ENCODE measurements at regions not wholly inside any gene's neighbourhood (a gene's known extent, or its start where the extent isn't known, plus 50 kb on each side); places are given as distances from the start of the nearest gene placed in this dataset.

DNA sequence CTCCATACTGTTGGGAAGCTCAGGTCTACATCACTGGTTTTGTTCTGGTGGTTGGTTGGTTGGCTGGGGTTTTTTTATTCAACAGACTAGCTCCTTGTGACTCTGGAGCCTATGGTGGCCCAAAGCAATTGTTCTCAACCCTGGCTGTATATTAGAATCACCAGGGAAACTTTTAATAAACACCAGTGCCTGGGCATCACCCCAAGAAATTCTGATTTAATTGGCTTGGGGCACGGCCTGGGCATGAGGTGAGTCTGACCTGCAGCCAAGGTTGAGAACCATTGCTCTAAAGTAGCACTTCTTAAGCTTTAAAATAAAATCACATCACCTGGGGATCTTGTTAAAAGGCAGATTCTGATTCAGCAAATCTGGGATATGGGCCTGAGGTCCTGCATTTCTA, 184.1 kb downstream of the C1D start:
- Histone ChIP-seq H3K79me2 (ENCODE audit: insufficient read depth, low read length) (no peaks in the 10 kb centered on the region), H3K36me3 (replicated peaks in 1 of 2; ENCODE audit: control insufficient read depth in 1 of 2, insufficient read depth in 2 of 2, low read length in 2 of 2) (no peaks in the 10 kb centered on the region), H3K27me3 (ENCODE audit: control insufficient read depth in 1 of 2, insufficient read depth in 2 of 2, low read length in 2 of 2) (no peaks in the 10 kb centered on the region), H3K9ac (ENCODE audit: insufficient read depth, low read depth, low read length) (no peak overlapping the region), H2AFZ (ENCODE audit: low read length) (no peak overlapping the region), H3K4me3 (replicated peaks in 1 of 3; ENCODE audit: insufficient read depth in 1 of 3, low read depth in 2 of 3, low read length in 3 of 3) (no peak overlapping the region), H3K27ac (ENCODE audit: extremely low read length, insufficient read depth, low read length) (no peak overlapping the region), H3K4me1 (ENCODE audit: insufficient read depth, low read length) (no peaks in the 10 kb centered on the region), H4K20me1 (ENCODE audit: insufficient read depth, low read length) (no peaks in the 10 kb centered on the region), H3K4me2 (ENCODE audit: low read depth, low read length) (no peak overlapping the region), H3K9me3 (ENCODE audit: low read length) (no peaks in the 10 kb centered on the region)
- no peak for FAIRE-seq
- intact Hi-C loops (cut with micrococcal nuclease; ENCODE audit: unreplicated experiment), result no loop called here
- 20% methylated on average over 1 of the region's 1 CpG for WGBS (ENCODE audit: low lambda C conversion rate)
- in situ Hi-C loops (cut with HindIII; ENCODE audit: extremely low pct_ligation_motif_present, low pct_unique_long_range_greater_than_20kb), result no loop called here
- ChIA-PET CTCF (ENCODE audit: low intra/inter-chr PET ratio, low total read pairs) (no interaction called here), POLR2A (no interaction called here)
- BruUV-seq (replicated peaks), result no TSS peak
- no peak for DNase-seq (ENCODE audit: low spot score)
- TF ChIP-seq ZNF572 (CRISPR knock-in tag; IDR thresholded peaks at IDR 0.05) (no peak), POLR2AphosphoS2 (IDR thresholded peaks at IDR 0.05; ENCODE audit: low read depth, low read length) (no peak), ONECUT2 (CRISPR knock-in tag; IDR thresholded peaks at IDR 0.05) (no peak), ZNF567 (CRISPR knock-in tag; IDR thresholded peaks at IDR 0.05; ENCODE audit: borderline replicate concordance) (no peak), MED13 (CRISPR knock-in tag; IDR thresholded peaks at IDR 0.05) (no peak), EEA1 (CRISPR knock-in tag; IDR thresholded peaks at IDR 0.05; ENCODE audit: borderline replicate concordance) (no peak), SIX1 (CRISPR knock-in tag; IDR thresholded peaks at IDR 0.05; ENCODE audit: borderline replicate concordance) (no peak)
- TF ChIP-seq, protein P1, sequence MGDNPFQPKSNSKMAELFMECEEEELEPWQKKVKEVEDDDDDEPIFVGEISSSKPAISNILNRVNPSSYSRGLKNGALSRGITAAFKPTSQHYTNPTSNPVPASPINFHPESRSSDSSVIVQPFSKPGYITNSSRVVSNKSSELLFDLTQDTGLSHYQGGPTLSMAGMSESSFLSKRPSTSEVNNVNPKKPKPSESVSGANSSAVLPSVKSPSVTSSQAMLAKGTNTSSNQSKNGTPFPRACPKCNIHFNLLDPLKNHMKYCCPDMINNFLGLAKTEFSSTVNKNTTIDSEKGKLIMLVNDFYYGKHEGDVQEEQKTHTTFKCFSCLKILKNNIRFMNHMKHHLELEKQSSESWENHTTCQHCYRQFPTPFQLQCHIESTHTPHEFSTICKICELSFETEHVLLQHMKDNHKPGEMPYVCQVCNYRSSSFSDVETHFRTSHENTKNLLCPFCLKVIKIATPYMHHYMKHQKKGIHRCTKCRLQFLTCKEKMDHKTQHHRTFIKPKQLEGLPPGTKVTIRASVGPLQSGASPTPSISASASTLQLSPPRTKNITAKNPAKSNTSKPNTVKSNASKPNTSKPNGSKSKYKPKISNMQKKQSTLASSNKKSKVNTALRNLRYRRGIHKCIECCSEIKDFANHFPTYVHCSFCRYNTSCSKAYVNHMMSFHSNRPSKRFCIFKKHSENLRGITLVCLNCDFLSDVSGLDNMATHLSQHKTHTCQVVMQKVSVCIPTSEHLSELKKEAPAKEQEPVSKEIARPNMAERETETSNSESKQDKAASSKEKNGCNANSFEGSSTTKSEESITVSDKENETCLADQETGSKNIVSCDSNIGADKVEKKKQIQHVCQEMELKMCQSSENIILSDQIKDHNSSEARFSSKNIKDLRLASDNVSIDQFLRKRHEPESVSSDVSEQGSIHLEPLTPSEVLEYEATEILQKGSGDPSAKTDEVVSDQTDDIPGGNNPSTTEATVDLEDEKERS (CRISPR knock-in tag; IDR thresholded peaks at IDR 0.05), result no peak
- no peak for ATAC-seq
